CD4-positive, alpha-beta T cell treated with Interleukin-17A for 4 hours (primary cell): ENCODE measurements at regions not wholly inside any gene's neighbourhood (a gene's known extent, or its start where the extent isn't known, plus 50 kb on each side); places are given as distances from the start of the nearest gene placed in this dataset.

Experiments used
- DNase-seq: peaks from one replicate; pipeline ENCODE4 v3.0.0-alpha.2; 2020; ENCODE audit warnings: mixed read lengths

GRCh38 chr12:67539946-67540345 is 108.6 kb upstream of the DYRK2 start:
- DNase-seq = no peak

- DNase-seq = no peak
These were observed 107.5 kb upstream of the DYRK2 start for GRCh38 chr12:67540920-67541624.

- peak; percentile 66 for DNase-seq
These were observed 106.9 kb upstream of the DYRK2 start for GRCh38 chr12:67541625-67541991.

- no peak for DNase-seq
These were observed 105.3 kb upstream of the DYRK2 start for GRCh38 chr12:67543021-67543770.

- no peak for DNase-seq
These were observed 103.2 kb upstream of the DYRK2 start for GRCh38 chr12:67545298-67545697.

GRCh38 chr12:67546746-67547145 is 101.8 kb upstream of the DYRK2 start:
- DNase-seq = no peak

- DNase-seq = peak; percentile 55
These were observed 93.3 kb upstream of the DYRK2 start for GRCh38 chr12:67555075-67555717.

- no peak for DNase-seq
These were observed 89.8 kb upstream of the DYRK2 start for GRCh38 chr12:67558775-67559174.

GRCh38 chr12:67559751-67560150 is 88.8 kb upstream of the DYRK2 start:
- DNase-seq = no peak

- no peak for DNase-seq
These were observed 85.8 kb upstream of the DYRK2 start for GRCh38 chr12:67562513-67563287.

- DNase-seq = no peak
These were observed 80.5 kb upstream of the DYRK2 start for GRCh38 chr12:67568055-67568454.

GRCh38 chr12:67572492-67572891 is 76.1 kb upstream of the DYRK2 start:
- DNase-seq = no peak

GRCh38 chr12:67573566-67573965 is 75.0 kb upstream of the DYRK2 start:
- DNase-seq = no peak

GRCh38 chr12:67578976-67579661 is 69.4 kb upstream of the DYRK2 start:
- peak; percentile 37 for DNase-seq

GRCh38 chr12:67579662-67580003 is 68.9 kb upstream of the DYRK2 start:
- DNase-seq = no peak

- no peak for DNase-seq
These were observed 66.2 kb upstream of the DYRK2 start for GRCh38 chr12:67582238-67582834.

GRCh38 chr12:67582844-67583243 is 65.7 kb upstream of the DYRK2 start:
- no peak for DNase-seq

- DNase-seq = no peak
These were observed 61.6 kb upstream of the DYRK2 start for GRCh38 chr12:67586951-67587350.

GRCh38 chr12:67589078-67589477 is 59.5 kb upstream of the DYRK2 start:
- DNase-seq = no peak

- peak; percentile 48 for DNase-seq
These were observed 58.3 kb upstream of the DYRK2 start for GRCh38 chr12:67590149-67590790.

- DNase-seq = peak; percentile 11
These were observed 56.1 kb upstream of the DYRK2 start for GRCh38 chr12:67592228-67593011.
